Pancreas (tissue), 10 donors: ENCODE measurements at regions not wholly inside any gene's neighbourhood (a gene's known extent, or its start where the extent isn't known, plus 50 kb on each side); places are given as distances from the start of the nearest gene placed in this dataset.

Source experiments
- ATAC-seq, 4 donors: fragments of 200-7000 bp; cut with Tn5 transposase; one replicate each; pipeline versions ENCODE4 v1.8.0 to v1.9.1; 2020; ENCODE audit warnings: mild to moderate bottlenecking in 4 of 4, moderate library complexity in 4 of 4
- DNase-seq, 6 donors: peaks; one replicate each; pipeline ENCODE4 v3.0.0-alpha.2; 2020
- FAIRE-seq: peaks from 2 replicates; lab custom pipeline; 2012; peaks lifted over from hg19 to GRCh38; lab: Jason Lieb, UNC
- H3K27ac ChIP-seq, 4 donors: fragments of 200-600 bp; sonication (generic); 1 replicate in 3 of 4; 2 replicates in 1 of 4; pipeline versions ENCODE4 v1.5.0 to v1.8.0; 2020
- H3K27me3 ChIP-seq, 4 donors: fragments of 200-600 bp; one replicate each; pipeline ENCODE4 v1.8.0; 2021
- H3K36me3 ChIP-seq, 3 donors: fragments of 200-600 bp; sonication (generic) in 1 of 3; one replicate each; pipeline versions ENCODE4 v1.5.0 to v1.8.0; 2020 to 2021
- H3K4me1 ChIP-seq, 3 donors: fragments of 200-600 bp; one replicate each; pipeline ENCODE4 v1.8.0; 2021
- H3K4me3 ChIP-seq, 4 donors: fragments of 200-600 bp; sonication (generic) in 2 of 4; one replicate each; pipeline versions ENCODE4 v1.5.0 to v1.8.0; 2020 to 2021
- H3K9me3 ChIP-seq, 4 donors: fragments of 200-600 bp; one replicate each; pipeline ENCODE4 v1.8.0; 2021
- WGBS, 2 donors: extraction: QIAGEN DNeasy Blood & Tissue Kit; methylation state at CpG; one replicate each; pipeline ENCODE4 v1.1.7; 2013; 5-methylcytosine and 5-hydroxymethylcytosine counted together
- intact Hi-C, 3 donors: fragments of 100-400 bp; cut with DNase I; formaldehyde crosslinking; loops; one replicate each; pipeline versions ENCODE4 v1.11.1 to v1.14.2; 2022
- TF ChIP-seq, protein P1 (sequence below), 4 donors: fragments of 200-600 bp; sonication (generic) in 3 of 4; IDR thresholded peaks; one replicate each; pipeline versions ENCODE4 v1.5.0 to v1.8.0; 2021; ENCODE audit warnings: antibody characterized with exemption in 4 of 4
- donor health status: healthy with polysubstance abuse.
- donor health status: DM: no; HTN: no; CAD: no; lungs with moderate emphysema.
- donor health status: DM: no; HTN: no; CAD: no.
- donor health status: control.
- donor health status: control.
- donor health status: Bipolar disorder and iron deficiency.
- donor health status: DM: yes; HTN: yes; CAD: no.
- donor health status: DM: no; HTN: no; CAD: no.
- donor health status: DM: no; HTN: no; CAD: no.
- donor health status: DM: yes; HTN: yes; CAD: no.

DNA sequence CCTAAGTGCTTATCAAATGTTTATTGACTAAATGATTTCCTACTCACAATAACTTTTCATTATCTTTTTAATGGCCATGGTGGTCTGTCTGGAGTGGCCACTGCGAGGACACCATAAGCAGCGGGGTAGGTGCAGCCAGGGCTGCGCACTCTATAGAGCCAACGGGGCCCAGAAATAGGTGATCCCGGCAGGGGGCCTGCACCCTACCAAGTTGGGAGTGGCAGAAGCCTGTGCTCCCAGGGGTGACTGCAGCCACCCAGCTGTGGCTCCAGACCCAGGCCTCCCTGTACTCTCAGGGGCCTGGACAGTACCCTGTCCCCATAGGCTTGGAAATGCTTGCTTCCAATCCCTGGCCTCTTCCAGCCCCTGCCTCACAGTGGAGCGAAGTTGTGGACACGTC is 426.4 kb upstream of the FAT3 start:
- intact Hi-C loops, result no loop called here
- no peak for DNase-seq
- no peak overlapping the region for H3K27ac ChIP-seq
- no peak for ATAC-seq
- no peaks in the 10 kb centered on the region for H3K27me3 ChIP-seq
- no peak overlapping the region for H3K4me3 ChIP-seq
- no peak for FAIRE-seq
- no peaks in the 10 kb centered on the region for H3K36me3 ChIP-seq
- H3K4me1 ChIP-seq, result peaks cover 0 to 16% (median 5%) of the 10 kb centered on the region in 3 donors
- H3K9me3 ChIP-seq, result no peaks in the 10 kb centered on the region
- TF ChIP-seq, protein P1, sequence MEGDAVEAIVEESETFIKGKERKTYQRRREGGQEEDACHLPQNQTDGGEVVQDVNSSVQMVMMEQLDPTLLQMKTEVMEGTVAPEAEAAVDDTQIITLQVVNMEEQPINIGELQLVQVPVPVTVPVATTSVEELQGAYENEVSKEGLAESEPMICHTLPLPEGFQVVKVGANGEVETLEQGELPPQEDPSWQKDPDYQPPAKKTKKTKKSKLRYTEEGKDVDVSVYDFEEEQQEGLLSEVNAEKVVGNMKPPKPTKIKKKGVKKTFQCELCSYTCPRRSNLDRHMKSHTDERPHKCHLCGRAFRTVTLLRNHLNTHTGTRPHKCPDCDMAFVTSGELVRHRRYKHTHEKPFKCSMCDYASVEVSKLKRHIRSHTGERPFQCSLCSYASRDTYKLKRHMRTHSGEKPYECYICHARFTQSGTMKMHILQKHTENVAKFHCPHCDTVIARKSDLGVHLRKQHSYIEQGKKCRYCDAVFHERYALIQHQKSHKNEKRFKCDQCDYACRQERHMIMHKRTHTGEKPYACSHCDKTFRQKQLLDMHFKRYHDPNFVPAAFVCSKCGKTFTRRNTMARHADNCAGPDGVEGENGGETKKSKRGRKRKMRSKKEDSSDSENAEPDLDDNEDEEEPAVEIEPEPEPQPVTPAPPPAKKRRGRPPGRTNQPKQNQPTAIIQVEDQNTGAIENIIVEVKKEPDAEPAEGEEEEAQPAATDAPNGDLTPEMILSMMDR (IDR thresholded peaks at IDR 0.05), result no peak
- WGBS, 2 donors, result 86 to 92% methylated on average over 7 of the region's 7 CpGs

DNA sequence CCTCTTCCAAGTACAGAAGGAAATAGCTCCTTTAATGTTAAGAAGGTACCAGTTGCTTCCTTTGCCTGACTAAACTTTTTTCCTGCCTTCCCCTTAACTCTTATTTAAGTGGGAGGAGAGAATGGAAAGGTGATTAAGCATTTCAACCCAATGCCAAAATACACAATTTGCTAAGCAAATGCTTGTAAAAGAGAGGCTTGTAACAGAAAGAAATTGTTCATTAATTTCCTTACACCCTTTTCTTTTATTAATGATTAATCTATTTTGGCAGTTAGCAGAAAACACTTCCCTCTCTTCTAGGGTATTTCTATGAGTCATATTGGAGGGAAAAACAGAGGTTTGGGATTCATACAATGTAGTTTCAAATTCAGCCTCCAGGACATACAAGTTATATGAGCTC is 427.6 kb upstream of the FAT3 start:
- intact Hi-C loops, result no loop called here
- Histone ChIP-seq H3K4me1 (peaks cover 0 to 16% (median 5%) of the 10 kb centered on the region in 3 donors), H3K27ac (no peak overlapping the region), H3K27me3 (no peaks in the 10 kb centered on the region), H3K4me3 (no peak overlapping the region), H3K9me3 (no peaks in the 10 kb centered on the region), H3K36me3 (no peaks in the 10 kb centered on the region)
- peak; percentile 80 to 89 (median 85) for ATAC-seq
- TF ChIP-seq, protein P1 (IDR thresholded peaks at IDR 0.05), result no peak
- FAIRE-seq, result no peak
- no peak for DNase-seq

DNA sequence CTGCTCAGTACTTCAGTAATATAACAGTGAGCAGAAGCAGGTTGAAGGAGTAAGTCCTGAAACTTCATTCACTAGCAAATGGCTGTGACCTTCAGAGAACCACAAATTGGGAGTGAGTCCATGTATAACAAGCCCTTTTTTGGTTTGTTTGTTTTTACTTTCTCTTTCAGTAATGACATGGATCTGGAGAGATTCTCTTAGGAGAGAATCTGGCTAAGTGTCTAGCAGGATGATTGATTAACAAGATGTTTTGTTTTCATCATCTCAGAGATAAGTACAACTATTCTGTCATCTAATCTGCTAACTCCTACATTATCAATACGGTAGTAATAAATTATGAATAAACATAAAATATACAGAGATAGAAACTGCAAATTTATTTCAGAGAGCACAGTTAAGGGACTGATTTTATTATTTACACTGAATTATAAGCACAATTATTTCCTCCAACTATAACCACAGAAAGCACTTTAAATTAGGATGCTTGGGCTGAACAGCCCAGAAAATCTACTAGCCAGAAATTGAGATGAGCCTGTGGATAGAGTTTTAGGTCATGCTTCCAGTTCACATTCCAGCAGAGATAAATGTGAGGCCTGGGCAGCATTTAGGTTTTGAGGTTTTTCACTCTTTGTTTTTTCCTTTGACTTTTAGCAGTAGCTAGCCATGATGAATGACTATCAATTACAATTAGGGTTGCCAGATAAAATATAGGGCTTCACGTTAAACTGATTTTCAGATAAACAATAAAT is 429.3 kb upstream of the FAT3 start:
- 24 to 31% methylated on average over 2 of the region's 2 CpGs for WGBS, 2 donors
- DNase-seq (no peak), ATAC-seq (peak in 2 of 4 donors; percentile 33 to 46), FAIRE-seq (no peak)
- TF ChIP-seq, protein P1 (IDR thresholded peaks at IDR 0.05), result no peak
- H3K27me3 ChIP-seq, result no peaks in the 10 kb centered on the region
- no peaks in the 10 kb centered on the region for H3K36me3 ChIP-seq
- H3K4me1 ChIP-seq, result peaks cover 0 to 16% (median 5%) of the 10 kb centered on the region in 3 donors
- H3K27ac ChIP-seq, result no peak overlapping the region
- no peak overlapping the region for H3K4me3 ChIP-seq
- H3K9me3 ChIP-seq, result no peaks in the 10 kb centered on the region
- intact Hi-C loops, result no loop called here

DNA sequence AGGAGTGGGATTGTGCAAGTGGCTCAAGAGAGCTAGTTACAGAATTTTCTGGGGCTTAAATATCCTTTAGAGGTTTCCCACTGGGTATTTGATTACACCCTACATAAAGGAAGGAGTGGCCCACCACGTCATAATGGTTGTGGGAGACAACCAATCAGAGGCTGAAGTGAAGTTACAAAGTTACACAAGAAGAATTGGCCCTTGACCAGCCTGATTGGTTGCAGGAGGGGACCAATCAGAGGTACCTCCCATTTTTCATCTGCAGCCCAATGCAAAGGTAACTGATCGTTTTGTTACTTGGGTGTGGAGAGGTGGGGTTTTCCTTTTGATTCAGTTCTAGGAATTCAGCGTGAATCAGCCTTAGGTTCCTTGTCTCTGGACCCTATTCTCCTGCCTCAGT is 430.5 kb upstream of the FAT3 start:
- intact Hi-C loops, result no loop called here
- peaks cover 0 to 16% (median 5%) of the 10 kb centered on the region in 3 donors for H3K4me1 ChIP-seq
- no peak for DNase-seq
- no peak for ATAC-seq
- H3K27me3 ChIP-seq, result no peaks in the 10 kb centered on the region
- H3K4me3 ChIP-seq, result no peak overlapping the region
- no peaks in the 10 kb centered on the region for H3K36me3 ChIP-seq
- no peak for FAIRE-seq
- WGBS, 2 donors, result 79 to 90% methylated on average over 3 of the region's 3 CpGs
- H3K9me3 ChIP-seq, result no peaks in the 10 kb centered on the region
- H3K27ac ChIP-seq, result no peak overlapping the region
- TF ChIP-seq, protein P1 (IDR thresholded peaks at IDR 0.05), result no peak

DNA sequence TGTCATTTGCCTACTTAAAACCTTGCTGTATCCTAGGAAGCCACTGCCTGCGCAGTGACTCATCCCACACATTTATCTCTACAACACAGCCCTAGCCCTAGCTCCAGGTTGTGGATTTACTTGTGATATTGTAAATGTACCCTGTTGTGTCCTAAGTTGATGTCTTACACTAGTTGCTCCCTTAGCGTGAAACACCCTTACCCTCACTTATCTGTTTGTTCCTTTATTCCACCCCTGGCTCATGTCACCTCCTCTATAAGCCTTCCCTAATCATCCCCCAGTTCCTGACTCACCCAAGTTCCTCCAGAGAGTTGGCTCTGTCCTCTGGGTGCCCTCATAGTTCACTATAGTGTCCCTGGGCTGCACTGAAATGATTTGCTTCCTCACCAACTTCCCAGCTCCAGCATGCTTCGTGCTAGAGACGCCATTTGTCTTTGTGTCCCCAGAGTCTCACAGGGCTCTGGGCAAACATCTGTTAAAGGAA is 431.8 kb upstream of the FAT3 start:
- no peaks in the 10 kb centered on the region for H3K36me3 ChIP-seq
- 78 to 92% methylated on average over 4 of the region's 4 CpGs for WGBS, 2 donors
- no peak for DNase-seq
- TF ChIP-seq, protein P1 (IDR thresholded peaks at IDR 0.05), result no peak
- no peak for ATAC-seq
- no peak overlapping the region for H3K4me3 ChIP-seq
- peaks cover 0 to 16% (median 5%) of the 10 kb centered on the region in 3 donors for H3K4me1 ChIP-seq
- no peak for FAIRE-seq
- H3K27me3 ChIP-seq, result no peaks in the 10 kb centered on the region
- no peak overlapping the region for H3K27ac ChIP-seq
- H3K9me3 ChIP-seq, result no peaks in the 10 kb centered on the region
- intact Hi-C loops, result no loop called here
